OCI-LY1 (cell line): ENCODE measurements at regions not wholly inside any gene's neighbourhood (a gene's known extent, or its start where the extent isn't known, plus 50 kb on each side); places are given as distances from the start of the nearest gene placed in this dataset.

Experiments used
- EZH2 ChIP-seq: fragments of 200-600 bp; sonication (generic), shearing (Covaris generic); IDR thresholded peaks from 2 replicates; pipeline ENCODE4 v1.8.0; 2017; ENCODE audit warnings: borderline replicate concordance, mixed run types, mild to moderate bottlenecking, antibody characterized with exemption, low read length, moderate library complexity, mixed read lengths
- TF ChIP-seq, protein P1 (sequence below): fragments of 200-600 bp; sonication (generic), shearing (Covaris generic); IDR thresholded peaks from 2 replicates; pipeline ENCODE4 v1.5.1; 2017; ENCODE audit warnings: mild to moderate bottlenecking, antibody characterized with exemption, low read length, moderate library complexity, mixed read lengths

DNA sequence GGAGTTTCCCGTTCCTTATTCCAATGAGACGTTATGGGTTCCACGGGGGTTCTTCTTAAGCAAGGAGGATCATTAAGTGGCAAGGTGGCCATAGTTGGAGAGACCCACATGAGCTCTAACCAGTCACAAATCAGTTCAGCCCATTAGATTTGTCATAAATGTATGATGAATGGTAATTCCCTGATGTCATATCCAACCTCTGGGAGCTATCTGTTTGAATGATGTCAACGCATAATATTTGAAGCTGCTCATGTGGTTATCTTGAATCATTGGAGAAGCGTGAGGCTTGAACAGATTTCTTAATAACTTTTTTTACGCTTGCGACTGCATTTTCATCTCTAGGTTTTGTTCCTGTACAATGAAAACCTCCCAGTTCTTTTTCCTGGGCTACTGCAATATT lies 270.4 kb upstream of the EEF2KMT start:
- TF ChIP-seq, protein P1, sequence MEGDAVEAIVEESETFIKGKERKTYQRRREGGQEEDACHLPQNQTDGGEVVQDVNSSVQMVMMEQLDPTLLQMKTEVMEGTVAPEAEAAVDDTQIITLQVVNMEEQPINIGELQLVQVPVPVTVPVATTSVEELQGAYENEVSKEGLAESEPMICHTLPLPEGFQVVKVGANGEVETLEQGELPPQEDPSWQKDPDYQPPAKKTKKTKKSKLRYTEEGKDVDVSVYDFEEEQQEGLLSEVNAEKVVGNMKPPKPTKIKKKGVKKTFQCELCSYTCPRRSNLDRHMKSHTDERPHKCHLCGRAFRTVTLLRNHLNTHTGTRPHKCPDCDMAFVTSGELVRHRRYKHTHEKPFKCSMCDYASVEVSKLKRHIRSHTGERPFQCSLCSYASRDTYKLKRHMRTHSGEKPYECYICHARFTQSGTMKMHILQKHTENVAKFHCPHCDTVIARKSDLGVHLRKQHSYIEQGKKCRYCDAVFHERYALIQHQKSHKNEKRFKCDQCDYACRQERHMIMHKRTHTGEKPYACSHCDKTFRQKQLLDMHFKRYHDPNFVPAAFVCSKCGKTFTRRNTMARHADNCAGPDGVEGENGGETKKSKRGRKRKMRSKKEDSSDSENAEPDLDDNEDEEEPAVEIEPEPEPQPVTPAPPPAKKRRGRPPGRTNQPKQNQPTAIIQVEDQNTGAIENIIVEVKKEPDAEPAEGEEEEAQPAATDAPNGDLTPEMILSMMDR: no peak
- no peak for TF ChIP-seq EZH2
